Loucy (cell line): ENCODE measurements at regions not wholly inside any gene's neighbourhood (a gene's known extent, or its start where the extent isn't known, plus 50 kb on each side); places are given as distances from the start of the nearest gene placed in this dataset.

Source experiments
- H2AFZ ChIP-seq: fragments of 200-600 bp; sonication (generic); 2 replicates; pipeline ENCODE4 v1.6.0; 2016; ENCODE audit warnings: antibody characterized with exemption, mild to moderate bottlenecking, low read length, moderate library complexity
- H3F3A ChIP-seq: fragments of 200-600 bp; 2 replicates; pipeline ENCODE4 v1.6.0; 2016; ENCODE audit warnings: antibody characterized with exemption, low read depth, mild to moderate bottlenecking
- H3K27me3 ChIP-seq: fragments of 200-600 bp; sonication (generic); 2 replicates; pipeline ENCODE4 v1.6.1; 2014; ENCODE audit warnings: low read length, mild to moderate bottlenecking; ENCODE audit not compliant: insufficient read depth, poor library complexity, severe bottlenecking
- H3K36me3 ChIP-seq: fragments of 200-600 bp; sonication (generic); 2 replicates; pipeline ENCODE4 v1.6.1; 2016; ENCODE audit warnings: low read length; ENCODE audit not compliant: insufficient read depth
- H3K4me1 ChIP-seq: fragments of 200-600 bp; sonication (generic); 2 replicates; pipeline ENCODE4 v1.5.1; 2014; ENCODE audit warnings: low read length, mild to moderate bottlenecking; ENCODE audit not compliant: insufficient read depth, poor library complexity, severe bottlenecking
- H3K4me2 ChIP-seq: fragments of 200-600 bp; sonication (generic); 2 replicates; pipeline ENCODE4 v1.6.0; 2014; ENCODE audit warnings: antibody characterized with exemption, low read length, low read depth, mild to moderate bottlenecking; ENCODE audit not compliant: poor library complexity, severe bottlenecking
- H3K4me3 ChIP-seq: fragments of 200-600 bp; sonication (generic); 2 replicates; pipeline ENCODE4 v1.5.1; 2014; ENCODE audit warnings: low read length, mild to moderate bottlenecking, mixed read lengths; ENCODE audit not compliant: poor library complexity, severe bottlenecking
- H3K79me2 ChIP-seq: fragments of 200-600 bp; sonication (generic); 2 replicates; pipeline ENCODE4 v1.6.1; 2014; ENCODE audit warnings: low read length; ENCODE audit not compliant: insufficient read depth
- H3K9ac ChIP-seq: fragments of 200-600 bp; sonication (generic); 2 replicates; pipeline ENCODE4 v1.6.0; 2014; ENCODE audit warnings: mild to moderate bottlenecking, low read depth, low read length, moderate library complexity; ENCODE audit not compliant: poor library complexity, severe bottlenecking
- H3K9me2 ChIP-seq: fragments of 200-600 bp; sonication (generic); replicated peaks from 2 replicates; pipeline ENCODE4 v1.6.1; 2016; ENCODE audit warnings: low read depth, low read length, mixed read lengths
- H3K9me3 ChIP-seq: fragments of 200-600 bp; sonication (generic); 2 replicates; pipeline ENCODE4 v1.6.1; 2014; ENCODE audit warnings: mild to moderate bottlenecking, antibody characterized with exemption, low read length, low read depth; ENCODE audit not compliant: insufficient read depth
- H4K20me1 ChIP-seq: fragments of 200-600 bp; sonication (generic); 2 replicates; pipeline ENCODE4 v1.6.0; 2014; ENCODE audit warnings: antibody characterized with exemption, low read length, mild to moderate bottlenecking; ENCODE audit not compliant: insufficient read depth, poor library complexity, severe bottlenecking
- EZH2phosphoT487 ChIP-seq: fragments of 200-600 bp; IDR thresholded peaks from 2 replicates; pipeline ENCODE4 v1.6.1; 2018; ENCODE audit warnings: antibody characterized with exemption, mild to moderate bottlenecking, moderate library complexity, borderline replicate concordance
- TF ChIP-seq, protein P1 (sequence below): fragments of 200-600 bp; sonication (generic); conservative IDR thresholded peaks from 2 replicates; pipeline ENCODE4 v1.5.1; 2014; ENCODE audit warnings: mild to moderate bottlenecking, antibody characterized with exemption, low read length

GRCh38 chr2:74763962-74764428 is 69.9 kb upstream of the HK2 start:
- Histone ChIP-seq H3K27me3 (no peaks in the 10 kb centered on the region), H2AFZ (peak overlapping the region; percentile 16; the same call in 1 of the 2 replicates), H3K79me2 (no peaks in the 10 kb centered on the region), H3K4me3 (peak overlapping the region; percentile 34), H3K9me2 (no peaks in the 10 kb centered on the region), H3F3A (no peaks in the 10 kb centered on the region), H3K9ac (peak overlapping the region; percentile 33), H3K4me1 (peaks cover 49% of the 10 kb centered on the region), H3K9me3 (no peaks in the 10 kb centered on the region), H3K36me3 (no peaks in the 10 kb centered on the region), H3K4me2 (peak overlapping the region; percentile 46), H4K20me1 (no peaks in the 10 kb centered on the region)
- TF ChIP-seq EZH2phosphoT487 = no peak
- TF ChIP-seq, protein P1, sequence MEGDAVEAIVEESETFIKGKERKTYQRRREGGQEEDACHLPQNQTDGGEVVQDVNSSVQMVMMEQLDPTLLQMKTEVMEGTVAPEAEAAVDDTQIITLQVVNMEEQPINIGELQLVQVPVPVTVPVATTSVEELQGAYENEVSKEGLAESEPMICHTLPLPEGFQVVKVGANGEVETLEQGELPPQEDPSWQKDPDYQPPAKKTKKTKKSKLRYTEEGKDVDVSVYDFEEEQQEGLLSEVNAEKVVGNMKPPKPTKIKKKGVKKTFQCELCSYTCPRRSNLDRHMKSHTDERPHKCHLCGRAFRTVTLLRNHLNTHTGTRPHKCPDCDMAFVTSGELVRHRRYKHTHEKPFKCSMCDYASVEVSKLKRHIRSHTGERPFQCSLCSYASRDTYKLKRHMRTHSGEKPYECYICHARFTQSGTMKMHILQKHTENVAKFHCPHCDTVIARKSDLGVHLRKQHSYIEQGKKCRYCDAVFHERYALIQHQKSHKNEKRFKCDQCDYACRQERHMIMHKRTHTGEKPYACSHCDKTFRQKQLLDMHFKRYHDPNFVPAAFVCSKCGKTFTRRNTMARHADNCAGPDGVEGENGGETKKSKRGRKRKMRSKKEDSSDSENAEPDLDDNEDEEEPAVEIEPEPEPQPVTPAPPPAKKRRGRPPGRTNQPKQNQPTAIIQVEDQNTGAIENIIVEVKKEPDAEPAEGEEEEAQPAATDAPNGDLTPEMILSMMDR = no peak

DNA sequence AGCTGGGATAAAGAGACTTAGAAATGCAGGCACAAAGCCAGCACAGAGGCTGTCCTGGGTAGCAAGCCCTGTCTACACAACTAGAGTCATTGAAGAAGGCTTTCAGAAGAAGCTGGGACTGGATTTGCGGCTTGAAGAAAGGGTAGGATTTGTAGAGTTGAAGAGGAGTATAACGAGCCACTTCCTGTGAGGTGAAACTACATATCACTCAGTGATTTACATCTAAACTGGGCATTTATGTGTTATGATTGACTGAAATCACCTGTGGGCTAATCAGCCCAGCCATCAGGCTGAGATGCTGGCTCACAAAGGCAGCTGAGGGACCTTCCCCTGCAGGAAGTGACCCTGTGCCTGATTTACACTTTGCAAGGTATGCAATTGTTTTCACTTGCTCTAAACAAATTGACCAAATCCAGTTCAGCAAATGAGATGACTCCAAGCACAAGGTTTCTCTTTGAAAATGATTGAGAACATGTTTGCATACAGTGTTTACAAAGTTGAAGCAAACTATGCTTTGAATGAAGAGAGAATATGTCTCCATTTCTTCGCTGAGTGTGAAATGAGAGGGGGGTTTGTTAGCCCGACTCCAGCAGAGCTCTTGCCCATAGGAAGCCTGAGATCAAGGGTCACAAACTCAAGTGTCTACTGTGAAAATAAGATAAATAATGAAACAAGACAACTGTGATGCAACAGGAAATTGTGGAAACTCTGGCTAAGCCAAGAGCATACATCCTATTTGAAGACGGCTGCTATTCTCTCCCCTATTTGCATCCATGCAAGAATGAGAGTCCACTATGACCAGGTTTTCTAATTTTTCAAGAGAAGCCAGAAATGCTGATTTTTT is 69.3 kb upstream of the HK2 start:
- H3K4me3 ChIP-seq = peak overlapping the region; percentile 34
- no peaks in the 10 kb centered on the region for H3K36me3 ChIP-seq
- H3K9me2 ChIP-seq = no peaks in the 10 kb centered on the region
- H3K4me1 ChIP-seq = peaks cover 49% of the 10 kb centered on the region
- H3K79me2 ChIP-seq = no peaks in the 10 kb centered on the region
- H4K20me1 ChIP-seq = no peaks in the 10 kb centered on the region
- peak overlapping the region; percentile 33 for H3K9ac ChIP-seq
- H3K9me3 ChIP-seq = no peaks in the 10 kb centered on the region
- no peaks in the 10 kb centered on the region for H3K27me3 ChIP-seq
- H2AFZ ChIP-seq = peak overlapping the region; percentile 5; the same call in 1 of the 2 replicates
- H3K4me2 ChIP-seq = peak overlapping the region; percentile 46
- TF ChIP-seq EZH2phosphoT487 = no peak
- TF ChIP-seq, protein P1 = no peak
- H3F3A ChIP-seq = no peaks in the 10 kb centered on the region

DNA sequence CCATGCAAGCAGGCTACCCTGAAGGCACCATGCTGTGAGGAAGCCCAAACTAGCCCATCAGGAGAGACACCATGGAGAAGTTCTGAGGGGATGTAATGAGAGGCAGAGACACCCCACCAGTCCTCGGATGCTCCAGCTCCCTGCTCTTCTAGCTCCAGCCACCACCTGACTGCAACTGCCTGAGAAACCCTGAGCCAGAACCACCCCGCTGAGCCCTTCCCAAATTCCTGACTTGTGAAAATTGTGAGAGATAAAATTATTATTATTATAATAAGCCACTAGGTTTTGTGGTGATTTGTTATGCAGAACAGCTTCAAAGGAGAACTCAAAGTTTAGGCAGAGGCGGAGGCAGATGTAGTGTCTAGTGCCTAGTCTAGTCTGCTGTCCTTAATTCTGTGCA is 67.1 kb upstream of the HK2 start:
- Histone ChIP-seq H3K4me2 (no peak overlapping the region), H3K27me3 (no peaks in the 10 kb centered on the region), H3K4me1 (peaks cover 49% of the 10 kb centered on the region), H3K79me2 (no peaks in the 10 kb centered on the region), H3K9me2 (no peaks in the 10 kb centered on the region), H3F3A (no peaks in the 10 kb centered on the region), H3K36me3 (no peaks in the 10 kb centered on the region), H3K9me3 (no peaks in the 10 kb centered on the region), H4K20me1 (no peaks in the 10 kb centered on the region), H3K4me3 (no peak overlapping the region), H2AFZ (no peak overlapping the region), H3K9ac (no peak overlapping the region)
- TF ChIP-seq, protein P1 = no peak
- TF ChIP-seq EZH2phosphoT487 = no peak
